Stimulated activated CD4-positive, alpha-beta T cell treated with anti-CD3 and anti-CD28 coated beads, Interleukin-4, amount 100 ng/mL, for 48 hours (primary cell): ENCODE measurements at regions not wholly inside any gene's neighbourhood (a gene's known extent, or its start where the extent isn't known, plus 50 kb on each side); places are given as distances from the start of the nearest gene placed in this dataset.
"Not testable (repeated sequence)": the region's sequence is repeated elsewhere in the genome, so short reads cannot be mapped to it uniquely, and the experiment has no call there.

ENCODE experiments used
- DNase-seq, 2 donors: peaks; one replicate each; pipeline ENCODE4 v3.0.0-alpha.2; 2020; ENCODE audit warnings: low read depth in 2 of 2

DNA sequence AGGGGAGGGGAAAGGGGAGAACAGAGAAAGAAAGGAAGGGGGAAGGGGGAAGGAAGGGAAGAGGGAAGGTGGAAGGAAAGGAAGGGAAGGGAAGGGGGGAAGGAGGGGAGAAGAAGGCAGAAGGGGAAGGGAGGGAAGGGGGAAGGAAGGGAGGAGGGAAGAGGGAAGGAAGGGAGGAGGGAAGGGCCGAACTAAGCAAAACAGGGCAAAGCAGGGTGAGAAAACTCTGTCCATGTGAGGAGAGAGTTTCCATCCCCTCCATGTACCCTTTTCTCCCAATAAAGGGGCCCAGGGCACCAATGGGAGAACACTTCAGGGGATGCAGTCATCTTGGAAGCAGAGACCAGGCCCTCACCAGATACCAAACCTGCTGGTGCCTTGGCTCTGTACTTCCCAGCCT lies 256.8 kb upstream of the CDH5 start:
- DNase-seq, result no peak

DNA sequence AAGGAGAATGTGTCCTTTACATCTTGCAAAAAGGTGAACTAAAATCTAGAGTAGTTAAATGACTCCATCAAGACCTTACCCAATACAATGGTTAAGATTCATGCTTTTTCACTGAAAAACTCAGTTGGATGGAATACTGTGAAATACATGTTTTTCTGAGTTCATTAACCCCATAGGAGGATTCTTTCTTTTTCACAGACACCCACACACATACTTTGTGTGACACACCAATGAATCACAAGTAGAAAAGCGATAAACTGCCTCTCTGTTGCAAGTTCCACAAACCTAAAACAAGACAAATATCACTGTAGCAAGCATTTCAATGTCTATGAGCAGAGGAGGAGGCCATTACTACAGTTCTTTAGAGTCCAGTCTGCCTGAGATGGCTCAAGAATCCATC lies 258.8 kb upstream of the CDH5 start:
- no peak for DNase-seq

DNA sequence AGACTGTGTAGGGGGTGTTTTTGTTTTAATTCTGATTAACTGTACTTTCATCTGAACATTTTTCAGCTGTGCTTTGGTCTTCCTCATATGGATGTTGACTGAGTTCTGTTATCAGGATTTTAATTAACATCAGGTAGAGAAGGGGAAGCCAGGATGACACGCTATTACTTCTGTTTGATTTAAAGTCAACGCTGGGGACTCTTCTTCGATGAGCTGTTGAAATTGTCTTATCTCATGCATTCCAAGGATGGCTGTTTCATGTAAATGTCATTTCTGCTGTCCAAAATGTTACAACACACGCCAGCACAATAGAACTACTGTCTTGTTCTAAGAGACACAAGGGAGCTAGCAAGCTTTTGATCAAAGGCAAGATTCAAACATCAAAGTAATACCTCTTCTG lies 263.3 kb upstream of the CDH5 start:
- no peak for DNase-seq

DNA sequence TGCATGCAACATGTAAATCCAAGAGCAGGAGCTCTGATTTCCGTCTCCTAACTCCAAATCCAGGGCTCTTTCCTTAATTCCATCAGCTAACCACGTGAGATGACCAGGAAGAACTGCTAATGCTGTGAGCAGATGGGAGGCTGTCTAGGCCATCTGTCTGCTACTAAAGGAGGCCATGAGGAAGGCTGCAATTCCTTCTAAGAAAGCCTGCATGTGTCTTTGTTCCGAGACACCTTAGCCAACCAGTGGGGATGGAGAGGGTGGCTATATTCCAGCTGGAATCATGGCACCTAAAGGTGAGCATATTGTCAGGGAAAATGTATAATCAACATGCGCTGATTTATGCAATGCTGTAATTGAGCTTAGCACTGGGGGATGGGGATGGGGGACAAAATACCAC lies 267.2 kb upstream of the CDH5 start:
- DNase-seq, result no peak

DNA sequence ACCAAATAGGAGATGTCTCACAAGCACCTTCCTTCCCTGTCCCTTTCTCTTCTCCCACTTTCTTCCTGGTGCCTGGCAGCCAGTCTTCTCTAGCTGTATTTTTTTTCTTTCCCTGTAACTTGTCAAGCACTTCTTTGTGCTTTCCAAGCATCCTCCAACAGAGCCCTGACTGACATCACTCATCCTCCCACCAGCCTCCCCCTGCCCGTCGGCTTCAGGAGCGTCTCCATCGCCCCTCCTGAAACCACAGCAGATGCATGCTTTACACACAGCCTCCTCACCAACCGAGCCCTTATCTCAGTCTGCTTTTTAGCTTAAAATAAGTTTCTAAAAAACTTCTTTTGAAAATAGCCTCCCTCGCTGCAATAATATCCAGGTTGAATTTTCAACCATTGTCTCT lies 268.7 kb upstream of the CDH5 start:
- no peak for DNase-seq

DNA sequence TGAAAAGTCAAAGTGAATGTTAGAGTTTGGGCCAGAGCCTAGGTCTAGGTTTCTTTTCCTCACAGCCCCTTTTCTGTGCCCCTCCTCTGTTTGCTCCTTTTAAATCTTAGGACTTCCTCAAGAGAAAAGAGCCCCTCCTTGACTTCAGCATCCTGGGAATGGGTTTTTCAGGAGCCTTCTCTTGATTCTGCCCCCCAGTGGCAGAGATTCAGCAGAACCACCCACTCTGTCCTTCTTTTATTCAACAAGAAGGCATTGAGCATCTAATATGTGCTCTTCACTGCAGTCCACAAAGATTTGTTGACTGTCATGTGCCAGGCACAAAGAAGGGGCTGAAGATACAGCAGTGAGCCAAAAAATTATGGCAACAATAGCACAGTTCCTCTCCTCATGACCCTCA lies 270.8 kb upstream of the CDH5 start:
- DNase-seq, result no peak

DNA sequence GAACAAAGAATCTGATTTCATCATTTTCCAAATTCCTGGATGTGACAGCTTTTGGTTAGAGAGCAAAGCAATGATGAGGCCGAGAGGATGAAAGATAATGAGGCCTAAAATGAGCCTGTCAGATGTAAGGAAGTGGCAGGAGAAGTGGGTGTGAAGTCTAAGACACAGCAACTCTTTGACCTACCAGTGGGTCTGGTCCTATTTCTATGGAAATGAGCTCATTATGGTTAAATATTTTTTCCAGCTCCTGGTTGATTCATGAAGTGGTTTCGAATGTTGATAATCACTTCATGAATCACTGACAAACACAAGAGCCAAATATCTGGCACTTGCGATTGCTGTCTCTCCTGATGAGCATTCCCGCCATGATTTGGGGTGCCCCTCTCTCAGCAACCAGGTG lies 273.3 kb upstream of the CDH5 start:
- no peak for DNase-seq

DNA sequence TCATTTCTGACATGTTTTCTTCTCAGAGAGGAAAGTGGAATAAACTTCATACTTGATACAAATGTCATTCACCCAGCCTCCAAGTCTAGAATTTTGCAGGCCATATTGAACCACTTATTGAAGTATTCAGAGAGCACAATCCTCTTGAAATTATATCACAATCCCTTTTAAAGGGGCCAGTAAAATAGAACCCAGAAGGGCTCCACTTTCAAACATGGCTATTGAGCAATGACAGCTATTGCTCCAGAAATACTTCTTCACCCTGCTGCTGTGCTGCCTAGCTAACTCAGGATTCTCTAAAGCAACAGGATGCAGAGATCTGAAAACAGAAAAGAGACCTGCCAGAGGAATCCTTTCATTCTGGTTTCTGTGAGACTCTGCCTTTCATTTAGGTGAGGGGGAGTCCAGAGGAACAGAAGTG lies 275.0 kb upstream of the CDH5 start:
- DNase-seq, result no peak

DNA sequence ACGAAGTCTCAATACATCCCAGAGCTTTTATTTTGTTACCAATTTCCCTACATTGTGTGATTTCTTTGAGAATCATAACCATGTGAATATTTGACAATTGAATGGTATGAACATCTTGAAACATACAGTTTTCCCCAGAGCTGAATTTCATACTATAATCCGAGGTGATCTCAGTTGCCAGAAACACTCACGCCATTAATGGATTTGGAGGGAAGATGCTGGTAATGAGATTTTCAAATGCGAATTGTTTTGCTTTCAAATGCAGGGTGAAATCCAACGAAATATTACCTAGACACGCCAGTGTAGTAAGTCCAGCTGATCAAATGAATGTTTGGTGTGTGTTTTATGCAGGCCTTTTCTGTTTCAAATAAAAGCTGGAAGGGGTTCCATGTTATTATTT lies 277.8 kb upstream of the CDH5 start:
- DNase-seq, result no peak

DNA sequence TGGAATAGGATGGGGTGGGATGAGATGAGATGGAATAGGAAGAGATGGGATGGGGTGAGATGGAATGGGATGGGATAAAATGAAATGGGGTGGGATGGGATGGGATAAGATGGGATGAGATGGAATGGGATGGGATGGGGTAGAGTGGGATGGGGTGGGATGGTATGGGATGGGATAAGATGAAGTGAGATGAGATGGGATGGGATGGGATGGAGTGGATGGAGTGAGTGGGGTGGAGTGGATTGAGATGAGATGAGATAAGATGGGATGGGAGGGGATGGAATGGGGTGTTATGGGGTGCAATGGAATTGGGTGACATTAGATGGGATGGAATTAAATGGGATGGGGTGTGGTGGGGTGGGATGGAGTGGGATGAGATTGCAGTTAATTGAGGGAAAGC lies 279.2 kb upstream of the CDH5 start:
- no peak for DNase-seq

DNA sequence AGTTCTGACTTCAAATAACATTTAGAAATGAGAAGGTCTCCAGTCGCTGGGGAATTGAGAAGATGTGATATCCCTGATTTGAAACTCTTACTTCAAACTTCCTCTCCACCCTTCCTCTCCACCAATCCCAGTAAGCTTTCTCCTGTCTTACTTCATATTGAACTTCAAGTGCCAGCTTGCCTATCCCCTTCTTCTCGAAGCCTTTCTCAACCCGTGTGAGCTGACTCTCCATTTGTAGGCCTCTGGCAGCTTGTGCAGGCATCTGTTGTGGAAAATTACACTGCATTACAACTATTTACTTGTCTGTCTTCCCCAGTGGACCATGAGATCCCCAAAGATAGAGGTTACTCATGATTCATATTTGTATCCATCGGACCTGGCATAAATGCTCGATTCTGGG lies 280.8 kb upstream of the CDH5 start:
- no peak for DNase-seq

DNA sequence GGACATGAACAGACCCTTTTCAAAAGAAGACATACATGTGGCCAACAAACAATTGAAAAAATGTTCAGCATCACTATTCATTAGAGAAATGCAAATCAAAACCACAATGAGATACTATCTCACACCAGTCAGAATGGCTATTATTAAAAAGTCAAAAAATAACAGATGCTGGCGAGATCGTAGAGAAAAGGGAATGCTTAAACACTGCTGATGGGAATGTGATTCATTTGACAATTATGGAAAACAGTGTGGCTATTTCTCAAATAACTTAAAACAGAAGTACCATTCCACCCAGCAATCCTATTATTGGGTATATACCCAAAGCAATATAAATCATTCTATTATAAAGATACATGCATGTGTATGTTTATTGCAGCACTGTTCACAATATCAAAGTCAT lies 281.8 kb upstream of the CDH5 start:
- DNase-seq, result not testable (repeated sequence)

DNA sequence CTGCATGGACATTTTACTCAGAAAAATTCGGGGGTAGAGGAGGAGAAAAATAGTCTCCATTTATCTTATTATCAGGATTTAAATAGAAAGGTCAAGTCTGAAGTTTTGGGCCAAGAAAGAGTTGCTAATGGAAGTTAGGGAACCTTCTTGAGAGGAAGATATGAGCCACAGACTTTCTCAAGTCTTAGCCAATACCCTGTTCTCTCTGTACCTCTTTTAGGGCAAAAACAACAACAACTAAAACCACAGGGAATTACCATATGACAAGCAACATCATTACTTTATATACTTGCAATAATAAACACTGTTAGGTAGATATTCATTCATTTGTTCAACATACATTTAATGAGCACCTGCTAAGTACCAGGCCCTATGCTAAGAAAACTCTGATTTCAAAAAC lies 282.2 kb upstream of the CDH5 start:
- DNase-seq, result no peak

DNA sequence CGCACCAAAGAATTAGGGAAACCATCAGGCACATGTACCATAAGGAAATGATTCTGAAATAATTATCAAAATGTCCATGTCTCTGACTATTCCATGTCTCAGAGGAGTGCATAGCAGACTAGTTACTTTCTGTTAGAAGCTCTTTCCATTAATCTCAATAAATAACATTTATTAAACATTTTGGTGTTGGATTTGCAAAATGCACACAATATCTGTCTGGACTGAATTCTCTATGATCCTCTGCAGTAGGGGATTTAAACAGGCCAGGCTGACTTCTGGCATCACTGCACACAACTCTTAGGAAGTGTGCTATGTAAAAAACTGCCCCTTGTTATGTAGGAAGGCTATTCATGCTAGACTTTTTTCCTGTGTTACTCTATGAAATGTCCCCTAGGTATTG lies 283.3 kb upstream of the CDH5 start:
- DNase-seq, result no peak

DNA sequence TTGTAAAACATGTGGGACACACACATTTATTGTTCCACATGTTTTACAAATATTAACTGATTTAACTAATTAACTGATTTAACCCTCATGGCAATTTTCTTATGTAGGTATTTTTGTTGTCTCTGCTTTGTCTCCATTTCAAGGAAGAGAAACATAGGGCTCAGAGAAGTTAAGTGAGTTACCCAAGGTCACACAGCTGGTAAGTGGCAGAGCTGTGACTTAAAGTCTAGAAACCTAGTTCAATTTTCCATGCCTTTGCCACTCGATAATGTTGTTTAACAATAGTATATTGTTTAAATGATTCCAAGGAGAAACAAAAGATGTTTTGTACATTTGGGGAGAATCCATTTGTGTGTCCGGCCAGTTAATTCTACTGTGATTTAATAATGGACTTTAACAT lies 284.1 kb upstream of the CDH5 start:
- no peak for DNase-seq

DNA sequence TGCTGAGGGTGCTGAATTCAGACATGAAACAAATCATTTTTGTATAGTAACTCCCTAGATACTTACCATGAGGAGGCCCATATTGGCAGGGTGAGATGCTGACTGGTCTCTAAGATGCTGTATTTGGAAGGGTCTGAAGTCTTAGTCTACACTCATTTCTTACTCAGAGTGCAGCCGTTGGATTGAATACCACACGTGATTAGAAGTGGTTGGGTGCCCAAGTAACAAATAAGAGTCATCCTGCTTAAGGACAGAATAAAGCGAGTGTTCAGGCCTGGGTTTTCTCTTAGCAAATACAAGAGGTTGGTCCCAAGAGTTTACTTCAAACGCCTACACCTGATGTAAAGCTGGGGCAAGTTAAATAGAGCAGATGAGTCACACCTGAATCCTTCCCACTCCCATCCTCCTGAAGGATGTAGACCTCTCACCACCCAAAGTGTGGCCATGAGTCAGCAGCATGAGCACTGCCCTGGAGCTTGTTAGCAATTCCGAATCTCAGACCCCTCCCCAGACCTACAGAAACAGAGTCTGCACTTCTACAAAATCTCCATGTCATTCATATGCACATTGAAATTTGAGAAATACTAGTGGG lies 284.6 kb upstream of the CDH5 start:
- DNase-seq, result no peak

DNA sequence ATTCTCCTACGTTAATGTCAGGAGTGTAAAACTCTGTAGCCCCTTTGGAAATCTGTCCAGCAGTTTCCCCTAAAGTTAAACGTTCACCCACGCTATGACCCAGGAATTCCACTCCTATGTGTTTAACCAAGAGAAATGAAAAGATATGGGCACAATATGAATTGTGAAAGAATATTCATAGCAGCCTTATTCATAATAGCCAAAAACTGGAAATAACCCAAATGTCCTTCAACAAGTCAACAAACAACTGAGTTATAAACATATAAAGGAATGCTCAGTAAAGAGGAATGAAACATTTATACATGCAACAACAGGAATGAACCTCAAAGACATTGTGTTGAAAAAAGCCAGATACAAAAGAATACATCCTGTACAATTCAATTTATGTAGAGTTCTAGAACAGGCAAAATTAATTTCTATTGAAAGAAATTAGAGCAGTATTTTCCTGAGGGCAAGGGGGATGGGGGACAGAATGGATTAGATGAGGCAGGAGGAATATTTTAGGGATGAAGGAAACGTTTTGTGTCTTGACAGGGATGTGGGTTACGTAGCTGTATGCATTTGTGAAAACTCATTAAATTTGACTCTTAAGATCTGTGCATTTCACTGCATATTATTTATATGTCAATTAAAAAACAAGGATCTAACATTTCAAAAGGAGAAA lies 286.7 kb upstream of the CDH5 start:
- DNase-seq, result no peak

DNA sequence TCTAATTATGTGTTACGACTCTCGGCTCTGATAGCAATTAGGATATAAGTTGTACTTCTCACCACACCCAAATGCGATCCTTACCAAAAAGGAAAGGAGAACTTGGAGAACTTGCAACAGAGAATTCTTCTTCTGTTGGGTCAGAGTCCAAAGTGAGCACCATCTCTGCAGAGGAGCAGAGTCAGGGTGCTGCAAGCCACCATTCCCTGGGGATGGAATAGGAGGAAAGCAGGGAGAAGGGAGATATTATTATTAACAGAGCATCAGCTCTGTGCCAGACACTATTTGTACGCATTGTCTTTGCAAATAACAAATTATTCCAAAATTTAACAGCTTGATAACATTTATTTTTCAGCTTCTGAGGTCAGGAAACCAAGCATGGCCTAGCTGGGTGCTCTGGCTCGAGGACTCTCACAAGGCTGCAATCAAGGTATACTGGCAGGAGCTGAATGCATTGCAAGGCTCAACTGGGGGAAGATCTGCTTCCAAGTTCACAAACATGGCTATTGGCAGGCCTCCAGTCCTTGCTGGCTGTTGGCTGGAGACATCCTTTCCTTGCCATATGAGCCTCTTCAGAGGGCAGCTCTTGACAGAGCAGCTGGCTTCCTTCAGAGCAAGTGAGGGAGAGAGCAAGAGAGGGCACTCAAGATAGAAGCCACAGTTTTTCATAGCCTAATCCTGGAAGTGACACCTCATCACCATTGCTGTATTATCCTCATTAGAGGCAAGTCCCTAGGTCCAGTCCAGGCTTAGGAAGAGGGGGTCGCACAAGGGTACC lies 296.2 kb upstream of the CDH5 start:
- DNase-seq, result no peak

DNA sequence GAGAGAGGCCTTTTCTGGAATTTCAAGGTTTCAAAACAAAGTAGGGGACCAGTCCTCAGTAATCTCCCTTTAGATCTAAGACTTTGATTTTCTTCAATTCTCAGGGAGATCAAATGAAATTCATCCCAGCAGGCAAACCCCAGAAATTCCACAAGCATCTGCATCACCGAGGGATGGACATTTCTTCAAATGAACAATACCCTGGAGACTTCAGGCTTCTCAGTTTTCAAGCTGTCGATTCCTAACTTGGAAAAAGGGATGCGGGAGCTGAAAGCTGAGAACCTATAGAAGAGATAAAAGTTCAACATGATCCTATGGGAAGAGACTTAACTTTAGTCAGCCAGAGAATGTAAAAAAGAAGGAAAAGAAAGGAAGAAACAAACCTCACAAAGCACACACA lies 296.9 kb upstream of the CDH5 start:
- no peak for DNase-seq

DNA sequence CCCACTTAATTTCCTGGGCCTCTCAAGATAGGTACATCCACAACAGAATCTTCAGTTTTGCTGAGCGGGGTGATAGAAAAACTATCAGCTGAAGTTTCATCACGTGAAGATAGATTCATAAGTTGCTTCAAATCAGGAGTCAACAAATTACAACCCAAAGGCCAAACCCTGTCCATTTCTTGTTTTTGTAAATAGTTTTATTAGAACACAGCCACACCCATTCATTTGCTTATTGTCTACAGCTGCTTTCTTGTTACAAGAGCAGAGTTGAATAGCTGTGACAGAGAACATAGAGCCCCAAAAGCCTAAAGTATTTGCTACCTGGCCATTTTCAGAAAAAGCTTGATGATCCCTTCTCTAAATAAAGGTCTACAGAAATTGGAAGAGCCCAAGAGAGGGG lies 300.1 kb upstream of the CDH5 start:
- DNase-seq, result no peak

DNA sequence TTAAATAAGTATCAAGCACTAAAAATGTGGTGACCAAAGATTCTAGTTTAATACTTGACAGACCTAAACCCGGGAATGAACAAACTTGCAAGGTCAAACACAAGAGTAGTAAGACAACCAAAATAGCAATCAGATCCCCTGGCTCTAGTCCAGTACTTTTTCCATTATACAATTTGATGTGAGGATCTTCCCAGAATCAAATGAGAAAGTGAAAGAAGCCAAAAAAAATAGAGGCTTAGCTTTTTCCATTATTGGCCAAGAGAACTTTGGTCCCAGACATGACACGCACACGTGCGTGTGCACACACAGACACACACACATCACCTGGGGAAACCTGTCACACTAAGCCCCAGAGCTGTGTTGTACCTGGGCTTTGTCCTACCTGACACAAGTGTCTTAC lies 300.6 kb upstream of the CDH5 start:
- no peak for DNase-seq

DNA sequence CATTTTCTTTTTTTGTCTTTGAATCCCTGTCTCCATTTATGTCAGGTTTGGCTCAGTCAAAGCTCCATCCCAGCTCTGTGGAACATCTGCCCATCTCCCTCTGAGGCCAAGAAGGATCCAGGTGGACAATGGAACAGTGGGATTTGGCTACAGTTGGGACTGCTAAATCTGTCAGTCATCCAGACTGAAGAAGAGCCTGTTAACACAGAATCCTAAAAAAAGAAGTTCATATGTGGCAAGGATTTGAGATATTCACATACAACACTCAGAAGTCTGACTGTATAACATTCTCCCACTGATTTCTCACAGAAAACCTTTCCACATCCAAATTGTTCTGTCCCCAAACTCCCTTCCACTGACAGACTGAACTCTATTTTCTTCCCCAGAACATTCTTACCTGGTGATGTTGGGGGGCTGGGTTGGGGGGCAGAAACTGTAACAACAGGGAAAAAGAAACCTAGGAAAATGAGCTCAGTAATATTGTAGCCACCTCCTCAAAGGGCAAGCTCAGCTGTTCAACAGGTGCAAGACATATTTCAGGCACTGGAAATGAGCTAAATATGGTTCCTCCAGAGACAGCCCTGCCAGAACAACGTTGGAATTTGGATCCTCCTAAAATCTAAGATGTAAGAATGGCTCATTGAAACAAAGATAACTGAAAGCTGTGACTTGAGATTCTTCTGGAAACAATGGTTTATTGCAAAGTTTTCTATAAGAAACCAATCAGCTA lies 301.5 kb upstream of the CDH5 start:
- no peak for DNase-seq

DNA sequence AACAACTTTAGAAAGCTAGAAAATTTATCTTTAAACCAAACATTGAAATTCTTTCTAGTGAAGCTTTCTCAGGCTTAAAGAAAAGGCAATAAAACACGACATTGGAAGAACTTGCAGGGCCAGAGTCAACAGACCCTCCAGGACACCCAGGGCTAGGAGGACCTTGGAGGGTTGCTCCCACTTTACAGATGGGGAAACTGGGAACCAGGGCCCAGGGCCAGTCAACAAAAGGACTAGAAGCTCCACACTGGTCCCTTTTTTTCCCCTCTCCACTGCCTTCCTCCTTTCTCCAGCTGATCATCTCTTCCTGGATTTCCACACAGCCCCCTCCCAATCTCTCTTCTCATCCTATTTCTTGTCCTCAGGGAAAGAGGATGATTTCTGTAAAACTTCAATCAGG lies 307.7 kb upstream of the CDH5 start:
- no peak for DNase-seq
